Trophoblast cell (in vitro differentiated cells and primary cell): ENCODE measurements at regions not wholly inside any gene's neighbourhood (a gene's known extent, or its start where the extent isn't known, plus 50 kb on each side); places are given as distances from the start of the nearest gene placed in this dataset.

Experiments
- DNase-seq, 2 donors: peaks; one replicate each; pipeline ENCODE4 v3.0.0-alpha.2; 2016
- H2AFZ ChIP-seq: 2 replicates; pipeline ENCODE4 v1.6.1; 2013; ENCODE audit warnings: low read length, moderate library complexity, mild to moderate bottlenecking; ENCODE audit not compliant: insufficient read depth, poor library complexity
- H2AK5ac ChIP-seq: 2 replicates; pipeline ENCODE4 v1.6.1; 2013; ENCODE audit warnings: mild to moderate bottlenecking, low read length
- H2BK120ac ChIP-seq: 2 replicates; pipeline ENCODE4 v1.6.1; 2013; ENCODE audit warnings: low read length, mild to moderate bottlenecking, moderate library complexity; ENCODE audit not compliant: insufficient read depth, poor library complexity
- H2BK12ac ChIP-seq: 2 replicates; pipeline ENCODE4 v1.6.1; 2013; ENCODE audit warnings: mild to moderate bottlenecking, low read length, moderate library complexity
- H2BK5ac ChIP-seq: 2 replicates; pipeline ENCODE4 v1.6.1; 2013; ENCODE audit warnings: low read length, low read depth, moderate library complexity, mild to moderate bottlenecking; ENCODE audit not compliant: poor library complexity
- H3K14ac ChIP-seq: 2 replicates; pipeline ENCODE4 v1.6.1; 2013; ENCODE audit warnings: mild to moderate bottlenecking, low read length
- H3K18ac ChIP-seq: 2 replicates; pipeline ENCODE4 v1.6.1; 2013; ENCODE audit warnings: mild to moderate bottlenecking, low read length
- H3K23ac ChIP-seq: 2 replicates; pipeline ENCODE4 v1.6.1; 2013; ENCODE audit warnings: low read length
- H3K27ac ChIP-seq: 2 replicates; pipeline ENCODE4 v1.5.1; 2013; ENCODE audit warnings: low read depth, mild to moderate bottlenecking, inconsistent platforms, low read length, moderate library complexity
- H3K27me3 ChIP-seq: 2 replicates; pipeline ENCODE4 v1.6.1; 2013; ENCODE audit warnings: inconsistent platforms, mild to moderate bottlenecking, low read length, moderate library complexity; ENCODE audit not compliant: insufficient read depth
- H3K36me3 ChIP-seq, 2 experiments: 1 replicate in 1 of 2; 2 replicates in 1 of 2; pipeline ENCODE4 v1.6.1; 2013; ENCODE audit warnings: low read length in 2 of 2, mild to moderate bottlenecking in 2 of 2, moderate library complexity in 1 of 2; ENCODE audit not compliant: insufficient read depth in 2 of 2, control insufficient read depth in 1 of 2
- H3K4ac ChIP-seq: 2 replicates; pipeline ENCODE4 v1.6.1; 2013; ENCODE audit warnings: low read depth, mild to moderate bottlenecking, low read length, moderate library complexity
- H3K4me1 ChIP-seq, 2 experiments: 1 replicate in 1 of 2; 2 replicates in 1 of 2; pipeline ENCODE4 v1.6.1; 2013; ENCODE audit warnings: low read length in 2 of 2, mild to moderate bottlenecking in 2 of 2, moderate library complexity in 1 of 2; ENCODE audit not compliant: insufficient read depth in 2 of 2, control insufficient read depth in 1 of 2
- H3K4me2 ChIP-seq: 2 replicates; pipeline ENCODE4 v1.6.1; 2013; ENCODE audit warnings: inconsistent platforms, mild to moderate bottlenecking, low read length, moderate library complexity
- H3K4me3 ChIP-seq: 2 replicates; pipeline ENCODE4 v1.5.1; 2013; ENCODE audit warnings: mild to moderate bottlenecking, low read depth, low read length, inconsistent platforms
- H3K79me1 ChIP-seq: one replicate; pipeline ENCODE4 v1.6.1; 2013; ENCODE audit warnings: low read length
- H3K79me2 ChIP-seq: 2 replicates; pipeline ENCODE4 v1.6.1; 2013; ENCODE audit warnings: low read length, mild to moderate bottlenecking; ENCODE audit not compliant: control insufficient read depth, insufficient read depth, poor library complexity
- H3K9ac ChIP-seq: 2 replicates; pipeline ENCODE4 v1.6.1; 2013; ENCODE audit warnings: mild to moderate bottlenecking, low read length
- H3K9me3 ChIP-seq: 2 replicates; pipeline ENCODE4 v1.6.1; 2013; ENCODE audit warnings: low read depth, mild to moderate bottlenecking, control low read depth, inconsistent platforms, low read length; ENCODE audit not compliant: insufficient read depth
- H4K12ac ChIP-seq: 2 replicates; pipeline ENCODE4 v1.6.1; 2013; ENCODE audit warnings: low read depth, mild to moderate bottlenecking, low read length, moderate library complexity
- H4K8ac ChIP-seq: 2 replicates; pipeline ENCODE4 v1.6.1; 2013; ENCODE audit warnings: low read depth, mild to moderate bottlenecking, low read length, moderate library complexity
- H4K91ac ChIP-seq: one replicate; pipeline ENCODE4 v1.6.1; 2013; ENCODE audit warnings: low read depth, mild to moderate bottlenecking, low read length, moderate library complexity
- WGBS: extraction: QIAGEN DNeasy Blood & Tissue Kit; methylation state at CpG from one replicate; pipeline ENCODE4 v1.1.7; 2013; ENCODE audit warnings: missing lambda C conversion rate; ENCODE audit not compliant: insufficient read length, insufficient coverage; ENCODE audit errors: extremely low coverage; 5-methylcytosine and 5-hydroxymethylcytosine counted together

GRCh38 chr11:23719016-23719415 lies 777.8 kb upstream of the LUZP2 start:
- Histone ChIP-seq H3K27ac (no peak overlapping the region), H3K9me3 (peaks cover 4% of the 10 kb centered on the region), H4K91ac (no peak overlapping the region), H3K4me3 (no peak overlapping the region), H3K23ac (no peak overlapping the region), H3K4me1 (no peaks in the 10 kb centered on the region), H3K79me2 (no peaks in the 10 kb centered on the region), H3K79me1 (no peaks in the 10 kb centered on the region), H4K8ac (no peak overlapping the region), H3K27me3 (no peaks in the 10 kb centered on the region), H3K18ac (no peak overlapping the region), H3K9ac (no peak overlapping the region), H2AK5ac (no peak overlapping the region), H4K12ac (no peak overlapping the region), H3K36me3 (no peaks in the 10 kb centered on the region), H3K4me2 (no peak overlapping the region), H3K4ac (no peak overlapping the region), H2BK5ac (no peak overlapping the region), H2BK12ac (no peak overlapping the region), H3K14ac (no peak overlapping the region), H2AFZ (no peak overlapping the region), H2BK120ac (no peak overlapping the region)
- DNase-seq, result no peak
- no CpG with 5 or more reads among the region's 3 CpGs for WGBS

- Histone ChIP-seq H3K14ac (no peak overlapping the region), H2BK12ac (no peak overlapping the region), H3K9me3 (no peaks in the 10 kb centered on the region), H3K79me1 (peaks cover 5% of the 10 kb centered on the region), H3K79me2 (no peaks in the 10 kb centered on the region), H3K9ac (no peak overlapping the region), H3K27me3 (no peaks in the 10 kb centered on the region), H2BK5ac (no peak overlapping the region), H2AFZ (no peak overlapping the region), H3K18ac (no peak overlapping the region), H2BK120ac (peak overlapping the region; percentile 22), H2AK5ac (no peak overlapping the region), H3K23ac (no peak overlapping the region), H3K4me3 (no peak overlapping the region), H3K4me2 (no peak overlapping the region), H3K4me1 (peaks cover 0 to 4% of the 10 kb centered on the region in 2 experiments), H3K27ac (no peak overlapping the region), H4K12ac (no peak overlapping the region), H4K91ac (no peak overlapping the region), H3K4ac (no peak overlapping the region), H4K8ac (no peak overlapping the region), H3K36me3 (no peaks in the 10 kb centered on the region)
- DNase-seq, result no peak
- no CpG with 5 or more reads among the region's 1 CpG for WGBS
These were observed 773.0 kb upstream of the LUZP2 start for GRCh38 chr11:23723861-23724260.

- H3K36me3 ChIP-seq, result no peaks in the 10 kb centered on the region
- H3K4me2 ChIP-seq, result no peak overlapping the region
- H3K4me1 ChIP-seq, result peaks cover 0 to 4% of the 10 kb centered on the region in 2 experiments
- no peak overlapping the region for H3K14ac ChIP-seq
- H4K8ac ChIP-seq, result no peak overlapping the region
- no peak overlapping the region for H2BK5ac ChIP-seq
- no peak overlapping the region for H2BK120ac ChIP-seq
- H3K4me3 ChIP-seq, result no peak overlapping the region
- H2AK5ac ChIP-seq, result no peak overlapping the region
- H3K79me2 ChIP-seq, result no peaks in the 10 kb centered on the region
- no peak overlapping the region for H3K4ac ChIP-seq
- H3K27me3 ChIP-seq, result no peaks in the 10 kb centered on the region
- no peak overlapping the region for H3K18ac ChIP-seq
- no peak overlapping the region for H4K12ac ChIP-seq
- H4K91ac ChIP-seq, result no peak overlapping the region
- peaks cover 6% of the 10 kb centered on the region for H3K79me1 ChIP-seq
- no peak overlapping the region for H3K27ac ChIP-seq
- no peak overlapping the region for H2AFZ ChIP-seq
- no peak overlapping the region for H2BK12ac ChIP-seq
- H3K23ac ChIP-seq, result no peak overlapping the region
- H3K9ac ChIP-seq, result no peak overlapping the region
- WGBS, result no CpG with 5 or more reads among the region's 5 CpGs
- no peaks in the 10 kb centered on the region for H3K9me3 ChIP-seq
- DNase-seq, result peak in 1 of 2 donors; percentile 74
These were observed 771.1 kb upstream of the LUZP2 start for GRCh38 chr11:23725752-23726151.

GRCh38 chr11:23727387-23727786 lies 769.5 kb upstream of the LUZP2 start:
- no peak overlapping the region for H2AFZ ChIP-seq
- no peak overlapping the region for H3K18ac ChIP-seq
- H3K4me3 ChIP-seq, result no peak overlapping the region
- H3K14ac ChIP-seq, result no peak overlapping the region
- no peaks in the 10 kb centered on the region for H3K36me3 ChIP-seq
- peaks cover 11% of the 10 kb centered on the region for H3K79me1 ChIP-seq
- no peaks in the 10 kb centered on the region for H3K27me3 ChIP-seq
- H3K9me3 ChIP-seq, result no peaks in the 10 kb centered on the region
- no peak overlapping the region for H3K27ac ChIP-seq
- no peak overlapping the region for H4K12ac ChIP-seq
- H2BK5ac ChIP-seq, result no peak overlapping the region
- H2AK5ac ChIP-seq, result no peak overlapping the region
- no peak overlapping the region for H2BK120ac ChIP-seq
- no peak overlapping the region for H3K4me2 ChIP-seq
- H3K9ac ChIP-seq, result no peak overlapping the region
- no peak for DNase-seq
- H2BK12ac ChIP-seq, result no peak overlapping the region
- H3K4me1 ChIP-seq, result peaks cover 0 to 12% of the 10 kb centered on the region in 2 experiments
- H3K4ac ChIP-seq, result no peak overlapping the region
- H4K91ac ChIP-seq, result no peak overlapping the region
- H3K23ac ChIP-seq, result no peak overlapping the region
- H4K8ac ChIP-seq, result no peak overlapping the region
- no peaks in the 10 kb centered on the region for H3K79me2 ChIP-seq
